GM23338 (cell line): ENCODE measurements at regions not wholly inside any gene's neighbourhood (a gene's known extent, or its start where the extent isn't known, plus 50 kb on each side); places are given as distances from the start of the nearest gene placed in this dataset.

Experiments used
- ATAC-seq: fragments of 200-7000 bp; cut with Tn5 transposase; 3 replicates; pipeline ENCODE4 v1.9.1; 2020
- DNase-seq: peaks from one replicate; pipeline ENCODE4 v3.0.0-alpha.2; 2015; ENCODE audit warnings: low spot score
- H2AFZ ChIP-seq: fragments of 200-600 bp; sonication (generic); 2 replicates; pipeline ENCODE4 v1.8.0; 2016; ENCODE audit warnings: antibody characterized with exemption, mild to moderate bottlenecking, moderate library complexity
- H3F3A ChIP-seq: fragments of 200-600 bp; sonication (generic); replicated peaks from 2 replicates; pipeline ENCODE4 v1.8.0; 2017; ENCODE audit warnings: antibody characterized with exemption, mixed run types, low read depth
- H3K27ac ChIP-seq: fragments of 200-600 bp; sonication (generic); 2 replicates; pipeline ENCODE4 v1.6.1; 2016; ENCODE audit warnings: low read depth
- H3K27me3 ChIP-seq: fragments of 200-600 bp; sonication (generic); 2 replicates; pipeline ENCODE4 v1.8.0; 2016; ENCODE audit warnings: mild to moderate bottlenecking, mixed run types, moderate library complexity; ENCODE audit not compliant: insufficient read depth
- H3K36me3 ChIP-seq: fragments of 200-600 bp; sonication (generic); 2 replicates; pipeline ENCODE4 v1.8.0; 2016; ENCODE audit warnings: mild to moderate bottlenecking; ENCODE audit not compliant: insufficient read depth
- H3K4me1 ChIP-seq: fragments of 200-600 bp; sonication (generic); 2 replicates; pipeline ENCODE4 v1.8.0; 2016; ENCODE audit warnings: mild to moderate bottlenecking, moderate library complexity; ENCODE audit not compliant: insufficient read depth
- H3K4me2 ChIP-seq: fragments of 200-600 bp; sonication (generic); 2 replicates; pipeline ENCODE4 v1.7.1; 2017; ENCODE audit warnings: mixed run types
- H3K4me3 ChIP-seq: fragments of 200-600 bp; sonication (generic); 2 replicates; pipeline ENCODE4 v1.6.1; 2016; ENCODE audit warnings: mixed run types
- H3K79me2 ChIP-seq: fragments of 200-600 bp; sonication (generic); replicated peaks from 2 replicates; pipeline ENCODE4 v1.8.0; 2017; ENCODE audit warnings: mild to moderate bottlenecking; ENCODE audit not compliant: insufficient read depth
- H3K9me2 ChIP-seq: fragments of 200-600 bp; sonication (generic); 2 replicates; pipeline ENCODE4 v1.8.0; 2017; ENCODE audit not compliant: insufficient read depth
- H4K20me1 ChIP-seq: fragments of 200-600 bp; sonication (generic); replicated peaks from 2 replicates; pipeline ENCODE4 v1.8.0; 2017; ENCODE audit warnings: mild to moderate bottlenecking; ENCODE audit not compliant: insufficient read depth
- H3K27ac Mint-ChIP-seq: 2 replicates; pipeline ENCODE4 v1.8.0; 2020; ENCODE audit warnings: inconsistent platforms, mild to moderate bottlenecking, moderate library complexity, mixed read lengths
- H3K27me3 Mint-ChIP-seq: 3 replicates; pipeline ENCODE4 v1.8.0; 2022; ENCODE audit warnings: low read depth, mild to moderate bottlenecking, moderate library complexity, mixed read lengths, inconsistent platforms; ENCODE audit not compliant: insufficient read depth, poor library complexity
- H3K36me3 Mint-ChIP-seq: 3 replicates; pipeline ENCODE4 v1.8.0; 2021; ENCODE audit warnings: low read depth, mild to moderate bottlenecking, inconsistent platforms, moderate library complexity, mixed read lengths
- H3K4me1 Mint-ChIP-seq: 3 replicates; pipeline ENCODE4 v1.8.0; 2020; ENCODE audit warnings: mild to moderate bottlenecking, inconsistent platforms, mixed read lengths
- H3K4me3 Mint-ChIP-seq: 3 replicates; pipeline ENCODE4 v1.8.0; 2021; ENCODE audit warnings: moderate library complexity, mild to moderate bottlenecking, inconsistent platforms, mixed read lengths
- H3K9me3 Mint-ChIP-seq: 3 replicates; pipeline ENCODE4 v1.8.0; 2020; ENCODE audit warnings: moderate library complexity, mild to moderate bottlenecking, inconsistent platforms, mixed read lengths
- CREB1 ChIP-seq: fragments of 250-450 bp; sonication (Bioruptor Pico); IDR thresholded peaks from 2 replicates; pipeline ENCODE4 v1.5.0; 2020; ENCODE audit warnings: low read depth, mild to moderate bottlenecking, moderate library complexity
- ETS1 ChIP-seq: IDR thresholded peaks from 2 replicates; pipeline ENCODE4 v1.6.1; 2016; ENCODE audit warnings: antibody characterized with exemption
- EZH2 ChIP-seq: fragments of 200-600 bp; sonication (generic); IDR thresholded peaks from one replicate; pipeline ENCODE4 v1.8.0; 2017; ENCODE audit warnings: antibody characterized with exemption, mild to moderate bottlenecking, low read depth; ENCODE audit not compliant: unreplicated experiment
- EZH2phosphoT487 ChIP-seq: fragments of 200-600 bp; sonication (generic); IDR thresholded peaks from one replicate; pipeline ENCODE4 v1.8.1; 2018; ENCODE audit warnings: antibody characterized with exemption; ENCODE audit not compliant: unreplicated experiment
- JUNB ChIP-seq: IDR thresholded peaks from one replicate; pipeline ENCODE4 v1.6.1; 2016; ENCODE audit warnings: antibody characterized with exemption; ENCODE audit not compliant: unreplicated experiment
- POLR2AphosphoS5 ChIP-seq: IDR thresholded peaks from 2 replicates; pipeline ENCODE4 v1.6.1; 2016; ENCODE audit warnings: antibody characterized with exemption, low read depth
- STAT1 ChIP-seq: IDR thresholded peaks from one replicate; pipeline ENCODE4 v1.6.1; 2016; ENCODE audit warnings: antibody characterized with exemption; ENCODE audit not compliant: unreplicated experiment
- ZNF114 ChIP-seq: fragments of 250-450 bp; sonication (Bioruptor Pico); IDR thresholded peaks from 2 replicates; pipeline ENCODE4 v1.5.0; 2020; ENCODE audit warnings: mild to moderate bottlenecking, moderate library complexity
- ZNF331 ChIP-seq: fragments of 250-450 bp; sonication (Bioruptor Pico); IDR thresholded peaks from 2 replicates; pipeline ENCODE4 v1.5.0; 2020; ENCODE audit warnings: low read depth, mild to moderate bottlenecking, moderate library complexity
- ZNF462 ChIP-seq: fragments of 250-450 bp; sonication (Bioruptor Pico); IDR thresholded peaks from 2 replicates; pipeline ENCODE4 v1.5.0; 2020; ENCODE audit warnings: mild to moderate bottlenecking, moderate library complexity
- TF ChIP-seq, protein P1 (sequence below): IDR thresholded peaks from one replicate; pipeline ENCODE4 v1.6.1; 2018; ENCODE audit warnings: antibody characterized with exemption; ENCODE audit not compliant: unreplicated experiment

- TF ChIP-seq, protein P1, sequence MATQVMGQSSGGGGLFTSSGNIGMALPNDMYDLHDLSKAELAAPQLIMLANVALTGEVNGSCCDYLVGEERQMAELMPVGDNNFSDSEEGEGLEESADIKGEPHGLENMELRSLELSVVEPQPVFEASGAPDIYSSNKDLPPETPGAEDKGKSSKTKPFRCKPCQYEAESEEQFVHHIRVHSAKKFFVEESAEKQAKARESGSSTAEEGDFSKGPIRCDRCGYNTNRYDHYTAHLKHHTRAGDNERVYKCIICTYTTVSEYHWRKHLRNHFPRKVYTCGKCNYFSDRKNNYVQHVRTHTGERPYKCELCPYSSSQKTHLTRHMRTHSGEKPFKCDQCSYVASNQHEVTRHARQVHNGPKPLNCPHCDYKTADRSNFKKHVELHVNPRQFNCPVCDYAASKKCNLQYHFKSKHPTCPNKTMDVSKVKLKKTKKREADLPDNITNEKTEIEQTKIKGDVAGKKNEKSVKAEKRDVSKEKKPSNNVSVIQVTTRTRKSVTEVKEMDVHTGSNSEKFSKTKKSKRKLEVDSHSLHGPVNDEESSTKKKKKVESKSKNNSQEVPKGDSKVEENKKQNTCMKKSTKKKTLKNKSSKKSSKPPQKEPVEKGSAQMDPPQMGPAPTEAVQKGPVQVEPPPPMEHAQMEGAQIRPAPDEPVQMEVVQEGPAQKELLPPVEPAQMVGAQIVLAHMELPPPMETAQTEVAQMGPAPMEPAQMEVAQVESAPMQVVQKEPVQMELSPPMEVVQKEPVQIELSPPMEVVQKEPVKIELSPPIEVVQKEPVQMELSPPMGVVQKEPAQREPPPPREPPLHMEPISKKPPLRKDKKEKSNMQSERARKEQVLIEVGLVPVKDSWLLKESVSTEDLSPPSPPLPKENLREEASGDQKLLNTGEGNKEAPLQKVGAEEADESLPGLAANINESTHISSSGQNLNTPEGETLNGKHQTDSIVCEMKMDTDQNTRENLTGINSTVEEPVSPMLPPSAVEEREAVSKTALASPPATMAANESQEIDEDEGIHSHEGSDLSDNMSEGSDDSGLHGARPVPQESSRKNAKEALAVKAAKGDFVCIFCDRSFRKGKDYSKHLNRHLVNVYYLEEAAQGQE, result no peak
Observed at GRCh38 chr3:135532021-135532420, 433.5 kb upstream of the PPP2R3A start (continued).

- Histone ChIP-seq H3K4me1 (no peaks in the 10 kb centered on the region), H3K27me3 (no peaks in the 10 kb centered on the region), H3K36me3 (no peaks in the 10 kb centered on the region), H3K27ac (no peak overlapping the region), H3K4me2 (no peak overlapping the region), H3K79me2 (no peaks in the 10 kb centered on the region), H2AFZ (no peak overlapping the region; the same call in 1 of the 2 replicates), H3F3A (no peaks in the 10 kb centered on the region), H4K20me1 (no peaks in the 10 kb centered on the region), H3K4me3 (no peak overlapping the region), H3K9me2 (no peaks in the 10 kb centered on the region)
- H3K27me3 Mint-ChIP-seq, result peaks cover 3% of the 10 kb centered on the region
- no peak overlapping the region for H3K4me3 Mint-ChIP-seq
- no peak overlapping the region for H3K27ac Mint-ChIP-seq
- no peaks in the 10 kb centered on the region for H3K36me3 Mint-ChIP-seq
- H3K4me1 Mint-ChIP-seq, result no peaks in the 10 kb centered on the region
- ATAC-seq (no peak), DNase-seq (no peak)
- TF ChIP-seq ETS1 (no peak), POLR2AphosphoS5 (no peak), ZNF462 (CRISPR knock-in tag) (no peak), EZH2 (no peak), ZNF331 (CRISPR knock-in tag) (no peak), STAT1 (no peak), CREB1 (CRISPR knock-in tag) (no peak), ZNF114 (CRISPR knock-in tag) (no peak), EZH2phosphoT487 (no peak), JUNB (no peak)
- TF ChIP-seq, protein P1, result no peak
- H3K9me3 Mint-ChIP-seq, result no peaks in the 10 kb centered on the region
Observed at GRCh38 chr3:135538123-135538522, 427.4 kb upstream of the PPP2R3A start.
